ENCODE measurements at regions not wholly inside any gene's neighbourhood (a gene's known extent, or its start where the extent isn't known, plus 50 kb on each side); places are given as distances from the start of the nearest gene placed in this dataset.

- no peak overlapping the region for H3K4me2 ChIP-seq (ENCODE audit: low read depth, low read length, poor library complexity, severe bottlenecking)
- H3K27ac ChIP-seq (ENCODE audit: low read depth, low read length) = no peak overlapping the region
- no peaks in the 10 kb centered on the region for H3K9me2 ChIP-seq (replicated peaks; ENCODE audit: insufficient read depth, low read length)
- no peaks in the 10 kb centered on the region for H3K79me2 ChIP-seq (ENCODE audit: insufficient read depth, low read length)
- no peak overlapping the region for H3K4me3 ChIP-seq (ENCODE audit: insufficient read depth, low read length, poor library complexity, severe bottlenecking)
- no peaks in the 10 kb centered on the region for H3F3A ChIP-seq (ENCODE audit: insufficient read depth)
- no peaks in the 10 kb centered on the region for H3K27me3 ChIP-seq (ENCODE audit: low read length)
- H4K20me1 ChIP-seq (ENCODE audit: low read depth, low read length) = no peaks in the 10 kb centered on the region
- no peaks in the 10 kb centered on the region for H3K36me3 ChIP-seq (ENCODE audit: low read length)
- no peak overlapping the region for H3K9ac ChIP-seq (ENCODE audit: low read length)
- H3K9me3 ChIP-seq (ENCODE audit: insufficient read depth, low read length) = no peaks in the 10 kb centered on the region
- H2AFZ ChIP-seq (ENCODE audit: low read depth, low read length, severe bottlenecking) = no peak overlapping the region
- TF ChIP-seq EZH2phosphoT487 (conservative IDR thresholded peaks at IDR 0.05; ENCODE audit: low read length) (no peak), CTCF (IDR thresholded peaks at IDR 0.05; ENCODE audit: insufficient read depth, low read length, poor library complexity, severe bottlenecking) (no peak)
Measured at GRCh38 chr11:13874597-13874996, 87.9 kb upstream of the SPON1 start.

GRCh38 chr11:13875643-13876042 lies 86.9 kb upstream of the SPON1 start:
- Histone ChIP-seq H2AFZ (ENCODE audit: low read depth, low read length, severe bottlenecking) (no peak overlapping the region), H3K9me2 (replicated peaks; ENCODE audit: insufficient read depth, low read length) (no peaks in the 10 kb centered on the region), H3K36me3 (ENCODE audit: low read length) (no peaks in the 10 kb centered on the region), H3K4me3 (ENCODE audit: insufficient read depth, low read length, poor library complexity, severe bottlenecking) (no peak overlapping the region), H3K9me3 (ENCODE audit: insufficient read depth, low read length) (no peaks in the 10 kb centered on the region), H3K4me2 (ENCODE audit: low read depth, low read length, poor library complexity, severe bottlenecking) (no peak overlapping the region), H3K79me2 (ENCODE audit: insufficient read depth, low read length) (no peaks in the 10 kb centered on the region), H3K27me3 (ENCODE audit: low read length) (no peaks in the 10 kb centered on the region), H3F3A (ENCODE audit: insufficient read depth) (no peaks in the 10 kb centered on the region), H3K27ac (ENCODE audit: low read depth, low read length) (no peak overlapping the region), H3K9ac (ENCODE audit: low read length) (no peak overlapping the region), H4K20me1 (ENCODE audit: low read depth, low read length) (no peaks in the 10 kb centered on the region)
- TF ChIP-seq EZH2phosphoT487 (conservative IDR thresholded peaks at IDR 0.05; ENCODE audit: low read length) (no peak), CTCF (IDR thresholded peaks at IDR 0.05; ENCODE audit: insufficient read depth, low read length, poor library complexity, severe bottlenecking) (no peak)

GRCh38 chr11:13876423-13876822 lies 86.1 kb upstream of the SPON1 start:
- Histone ChIP-seq H3K27ac (ENCODE audit: low read depth, low read length) (no peak overlapping the region), H2AFZ (ENCODE audit: low read depth, low read length, severe bottlenecking) (no peak overlapping the region), H3K79me2 (ENCODE audit: insufficient read depth, low read length) (no peaks in the 10 kb centered on the region), H3K27me3 (ENCODE audit: low read length) (no peaks in the 10 kb centered on the region), H3K4me2 (ENCODE audit: low read depth, low read length, poor library complexity, severe bottlenecking) (no peak overlapping the region), H3K9ac (ENCODE audit: low read length) (no peak overlapping the region), H3K4me3 (ENCODE audit: insufficient read depth, low read length, poor library complexity, severe bottlenecking) (no peak overlapping the region), H3K36me3 (ENCODE audit: low read length) (no peaks in the 10 kb centered on the region), H3K9me2 (replicated peaks; ENCODE audit: insufficient read depth, low read length) (no peaks in the 10 kb centered on the region), H3F3A (ENCODE audit: insufficient read depth) (no peaks in the 10 kb centered on the region), H3K9me3 (ENCODE audit: insufficient read depth, low read length) (no peaks in the 10 kb centered on the region), H4K20me1 (ENCODE audit: low read depth, low read length) (no peaks in the 10 kb centered on the region)
- no peak for TF ChIP-seq EZH2phosphoT487 (conservative IDR thresholded peaks at IDR 0.05; ENCODE audit: low read length)
- no peak for TF ChIP-seq CTCF (IDR thresholded peaks at IDR 0.05; ENCODE audit: insufficient read depth, low read length, poor library complexity, severe bottlenecking)

GRCh38 chr11:13878077-13878476 lies 84.4 kb upstream of the SPON1 start:
- H3K9ac ChIP-seq (ENCODE audit: low read length) = no peak overlapping the region
- no peaks in the 10 kb centered on the region for H3K9me3 ChIP-seq (ENCODE audit: insufficient read depth, low read length)
- H3F3A ChIP-seq (ENCODE audit: insufficient read depth) = no peaks in the 10 kb centered on the region
- TF ChIP-seq EZH2phosphoT487 (conservative IDR thresholded peaks at IDR 0.05; ENCODE audit: low read length) (no peak), CTCF (IDR thresholded peaks at IDR 0.05; ENCODE audit: insufficient read depth, low read length, poor library complexity, severe bottlenecking) (no peak)
- no peaks in the 10 kb centered on the region for H3K79me2 ChIP-seq (ENCODE audit: insufficient read depth, low read length)
- no peaks in the 10 kb centered on the region for H4K20me1 ChIP-seq (ENCODE audit: low read depth, low read length)
- H3K27me3 ChIP-seq (ENCODE audit: low read length) = no peaks in the 10 kb centered on the region
- H3K36me3 ChIP-seq (ENCODE audit: low read length) = no peaks in the 10 kb centered on the region
- H3K4me3 ChIP-seq (ENCODE audit: insufficient read depth, low read length, poor library complexity, severe bottlenecking) = no peak overlapping the region
- H2AFZ ChIP-seq (ENCODE audit: low read depth, low read length, severe bottlenecking) = no peak overlapping the region
- H3K9me2 ChIP-seq (replicated peaks; ENCODE audit: insufficient read depth, low read length) = no peaks in the 10 kb centered on the region
- no peak overlapping the region for H3K4me2 ChIP-seq (ENCODE audit: low read depth, low read length, poor library complexity, severe bottlenecking)
- no peak overlapping the region for H3K27ac ChIP-seq (ENCODE audit: low read depth, low read length)

All from SU-DHL-6 (cell line).